Brain microvascular endothelial cell (primary cell): ENCODE measurements at regions not wholly inside any gene's neighbourhood (a gene's known extent, or its start where the extent isn't known, plus 50 kb on each side); places are given as distances from the start of the nearest gene placed in this dataset.

ENCODE experiments used
- DNase-seq: peaks from one replicate; pipeline ENCODE4 v3.0.0-alpha.2; 2020
- H3K27ac ChIP-seq: fragments of 250-450 bp; sonication (Bioruptor Pico); 2 replicates; pipeline ENCODE4 v1.5.1; 2020; ENCODE audit warnings: mild to moderate bottlenecking, moderate library complexity
- H3K27me3 ChIP-seq: fragments of 250-450 bp; sonication (Bioruptor Pico); replicated peaks from 2 replicates; pipeline ENCODE4 v1.5.1; 2020; ENCODE audit warnings: mild to moderate bottlenecking
- H3K36me3 ChIP-seq: fragments of 250-450 bp; sonication (Bioruptor Pico); replicated peaks from 2 replicates; pipeline ENCODE4 v1.5.1; 2020; ENCODE audit warnings: mild to moderate bottlenecking
- H3K4me3 ChIP-seq: 2 replicates; pipeline ENCODE4 v1.5.1; 2011; ENCODE audit warnings: low read depth, mild to moderate bottlenecking, control low read depth, low read length, moderate library complexity
- in situ Hi-C: cut with HindIII; loops from 2 replicates; pipeline ENCODE4 v1.10.0; 2017; ENCODE audit warnings: low sequenced_read_pairs, low pct_ligation_motif_present
- TF ChIP-seq, protein P1 (sequence below): IDR thresholded peaks from 2 replicates; pipeline ENCODE4 v1.5.1; 2011; ENCODE audit warnings: low read depth, mild to moderate bottlenecking, moderate library complexity, low read length, control low read depth, inconsistent platforms; ENCODE audit errors: missing control alignments

DNA sequence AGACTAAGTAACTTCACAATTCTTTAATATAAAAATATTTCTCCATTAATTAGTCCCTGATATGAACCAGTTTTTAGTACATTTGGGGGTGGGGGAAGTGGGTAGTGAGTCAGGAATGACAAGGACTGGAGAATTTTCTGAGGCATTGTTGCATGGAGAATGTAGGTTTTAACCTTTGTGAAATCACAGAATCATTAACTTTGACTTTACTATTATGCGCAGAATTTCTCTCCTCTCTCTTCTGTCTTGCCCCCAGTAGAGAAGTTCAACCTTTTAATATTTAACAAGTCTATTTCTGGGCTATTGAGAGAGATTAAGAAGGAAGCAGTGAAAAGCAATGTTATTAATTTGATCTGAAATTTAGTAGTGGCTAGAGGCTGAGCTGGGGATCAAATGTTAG lies 597.0 kb downstream of the PCDH18 start:
- Histone ChIP-seq H3K4me3 (no peak overlapping the region), H3K27me3 (no peaks in the 10 kb centered on the region), H3K36me3 (no peaks in the 10 kb centered on the region), H3K27ac (no peak overlapping the region)
- in situ Hi-C loops = no loop called here
- DNase-seq = peak; percentile 14
- TF ChIP-seq, protein P1, sequence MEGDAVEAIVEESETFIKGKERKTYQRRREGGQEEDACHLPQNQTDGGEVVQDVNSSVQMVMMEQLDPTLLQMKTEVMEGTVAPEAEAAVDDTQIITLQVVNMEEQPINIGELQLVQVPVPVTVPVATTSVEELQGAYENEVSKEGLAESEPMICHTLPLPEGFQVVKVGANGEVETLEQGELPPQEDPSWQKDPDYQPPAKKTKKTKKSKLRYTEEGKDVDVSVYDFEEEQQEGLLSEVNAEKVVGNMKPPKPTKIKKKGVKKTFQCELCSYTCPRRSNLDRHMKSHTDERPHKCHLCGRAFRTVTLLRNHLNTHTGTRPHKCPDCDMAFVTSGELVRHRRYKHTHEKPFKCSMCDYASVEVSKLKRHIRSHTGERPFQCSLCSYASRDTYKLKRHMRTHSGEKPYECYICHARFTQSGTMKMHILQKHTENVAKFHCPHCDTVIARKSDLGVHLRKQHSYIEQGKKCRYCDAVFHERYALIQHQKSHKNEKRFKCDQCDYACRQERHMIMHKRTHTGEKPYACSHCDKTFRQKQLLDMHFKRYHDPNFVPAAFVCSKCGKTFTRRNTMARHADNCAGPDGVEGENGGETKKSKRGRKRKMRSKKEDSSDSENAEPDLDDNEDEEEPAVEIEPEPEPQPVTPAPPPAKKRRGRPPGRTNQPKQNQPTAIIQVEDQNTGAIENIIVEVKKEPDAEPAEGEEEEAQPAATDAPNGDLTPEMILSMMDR = no peak

DNA sequence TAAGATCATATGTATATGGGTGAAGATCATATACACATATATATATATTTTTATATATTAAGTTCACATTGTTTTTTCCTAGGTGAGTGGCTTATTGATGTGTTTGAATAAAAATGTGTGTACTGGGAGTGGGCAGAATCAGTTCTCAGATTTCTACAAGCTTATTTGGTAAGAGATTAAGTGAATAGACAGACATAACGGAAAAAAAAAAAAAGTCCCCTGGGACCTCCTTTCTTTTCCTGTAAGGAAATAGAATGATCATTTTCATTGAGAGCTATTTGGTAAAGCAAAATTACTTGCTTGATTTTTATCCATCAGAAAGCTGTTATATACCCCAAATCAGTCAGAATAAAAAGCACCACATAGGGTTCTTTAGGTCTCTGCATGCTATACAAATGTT lies 597.7 kb downstream of the PCDH18 start:
- Histone ChIP-seq H3K4me3 (no peak overlapping the region), H3K36me3 (no peaks in the 10 kb centered on the region), H3K27me3 (no peaks in the 10 kb centered on the region), H3K27ac (no peak overlapping the region)
- no peak for DNase-seq
- TF ChIP-seq, protein P1 = no peak
- in situ Hi-C loops = no loop called here

DNA sequence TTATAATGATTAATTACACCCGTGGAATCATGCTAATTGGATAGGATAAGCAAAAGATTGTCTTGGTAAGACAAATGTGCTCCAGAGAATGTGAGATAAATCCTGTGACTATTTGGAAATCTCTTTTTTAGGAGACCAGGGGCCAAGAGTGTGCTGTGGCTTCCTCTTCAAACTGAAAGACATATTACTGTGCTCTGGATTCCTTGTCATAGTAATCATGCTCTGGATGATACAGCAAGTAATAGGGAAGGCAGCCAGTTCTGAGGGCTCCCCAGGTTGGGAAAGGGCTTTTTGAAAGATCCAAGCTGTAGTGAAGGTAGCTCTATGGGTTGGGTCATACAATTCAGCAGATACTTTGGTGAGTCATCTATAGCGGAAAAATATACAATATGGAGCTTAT lies 600.5 kb downstream of the PCDH18 start:
- in situ Hi-C loops = no loop called here
- Histone ChIP-seq H3K4me3 (no peak overlapping the region), H3K27me3 (no peaks in the 10 kb centered on the region), H3K27ac (no peak overlapping the region), H3K36me3 (no peaks in the 10 kb centered on the region)
- TF ChIP-seq, protein P1 = no peak
- DNase-seq = no peak

DNA sequence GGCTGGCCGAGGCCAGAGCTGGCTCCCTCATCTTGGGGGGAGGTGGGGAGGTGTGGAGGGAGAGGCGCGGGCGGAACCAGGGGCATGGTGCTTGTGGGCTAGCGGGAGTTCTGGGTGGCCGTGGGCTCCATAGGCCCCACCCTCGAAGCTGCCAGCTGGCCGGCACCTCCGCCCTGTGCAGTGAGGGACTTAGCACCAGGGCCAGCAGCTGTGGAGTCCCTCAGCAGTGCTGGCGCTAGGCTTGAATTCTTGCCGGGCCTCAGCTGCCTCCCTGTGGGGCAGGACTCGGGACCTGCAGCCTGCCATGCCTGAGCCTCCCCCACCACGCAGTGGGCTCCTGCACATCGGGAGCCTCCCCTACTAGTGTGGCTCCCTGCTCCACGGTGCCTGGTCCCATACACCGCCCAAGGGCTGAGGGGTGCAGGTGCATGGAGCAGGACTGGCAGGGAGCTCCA lies 603.3 kb downstream of the PCDH18 start:
- TF ChIP-seq, protein P1 = no peak
- Histone ChIP-seq H3K4me3 (no peak overlapping the region), H3K27me3 (no peaks in the 10 kb centered on the region), H3K36me3 (no peaks in the 10 kb centered on the region), H3K27ac (no peak overlapping the region)
- in situ Hi-C loops = no loop called here
- DNase-seq = no peak

DNA sequence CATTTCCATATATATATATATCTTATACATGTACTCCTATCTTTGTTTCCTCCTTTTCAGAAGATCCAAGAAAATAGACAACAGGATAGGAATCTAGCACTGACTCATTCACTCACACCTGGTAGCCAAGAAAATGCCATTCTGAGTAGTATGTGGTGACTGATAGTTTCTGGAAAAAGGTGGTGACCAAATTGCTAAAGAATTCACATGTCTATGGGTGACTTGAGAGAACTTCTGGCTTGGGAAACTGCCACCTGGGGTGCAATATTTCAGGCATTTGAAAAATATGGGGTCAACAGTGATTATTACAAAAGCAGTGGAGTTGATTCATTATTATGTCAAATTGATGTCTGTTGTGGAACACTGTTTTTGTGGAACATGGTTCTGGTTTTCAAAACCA lies 605.1 kb downstream of the PCDH18 start:
- TF ChIP-seq, protein P1 = no peak
- no peaks in the 10 kb centered on the region for H3K27me3 ChIP-seq
- in situ Hi-C loops = no loop called here

DNA sequence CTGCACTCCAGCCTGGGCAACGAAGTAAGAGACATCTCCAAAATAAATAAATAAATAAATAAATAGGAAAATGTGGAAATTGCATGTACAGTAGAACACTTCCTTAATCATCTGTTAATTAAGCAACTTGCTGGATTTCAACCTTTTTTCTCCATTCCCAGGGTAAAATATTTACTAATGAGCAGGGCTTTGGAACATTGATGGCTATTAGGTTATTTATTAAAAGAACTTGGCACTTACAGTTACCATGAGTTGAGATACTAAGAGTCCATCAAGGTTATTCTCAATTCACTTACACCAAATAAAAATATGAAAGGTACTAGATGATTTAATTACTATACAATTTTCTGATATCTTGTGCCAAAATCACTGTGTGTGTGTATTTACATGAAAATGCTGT lies 607.1 kb downstream of the PCDH18 start:
- TF ChIP-seq, protein P1 = no peak
- Histone ChIP-seq H3K36me3 (no peaks in the 10 kb centered on the region), H3K27ac (no peak overlapping the region), H3K4me3 (no peak overlapping the region), H3K27me3 (no peaks in the 10 kb centered on the region)
- in situ Hi-C loops = no loop called here
- no peak for DNase-seq

More for the DNA sequence above, 605.1 kb downstream of the PCDH18 start:
- peak; percentile 12 for DNase-seq
- Histone ChIP-seq H3K36me3 (no peaks in the 10 kb centered on the region), H3K27ac (no peak overlapping the region), H3K4me3 (no peak overlapping the region)
